Calu3 (cell line): ENCODE measurements at regions not wholly inside any gene's neighbourhood (a gene's known extent, or its start where the extent isn't known, plus 50 kb on each side); places are given as distances from the start of the nearest gene placed in this dataset.

Source experiments
- BruUV-seq: library from RNA; stranded (reverse); fragments of 400-500 nt; replicated peaks from 2 replicates; lab custom pipeline; 2021; lab: Mats Ljungman, UMichigan
- CTCF ChIA-PET: fragments of 300-600 bp; sonication (Branson Sonifier 250); formaldehyde crosslinking; loops from one replicate; lab custom pipeline; 2022; ENCODE audit warnings: antibody characterized with exemption; lab: Charles Lee
- DNase-seq: peaks from one replicate; pipeline ENCODE4 v3.0.0; 2022
- H3K27ac Mint-ChIP-seq: one replicate; pipeline ENCODE4 v1.8.0; 2022; ENCODE audit warnings: mixed read lengths; ENCODE audit not compliant: unreplicated experiment
- H3K27me3 Mint-ChIP-seq: one replicate; pipeline ENCODE4 v1.8.0; 2022; ENCODE audit warnings: mixed read lengths; ENCODE audit not compliant: unreplicated experiment
- H3K36me3 Mint-ChIP-seq: one replicate; pipeline ENCODE4 v1.8.0; 2022; ENCODE audit warnings: mild to moderate bottlenecking, moderate library complexity, mixed read lengths; ENCODE audit not compliant: insufficient read depth, unreplicated experiment
- H3K4me1 Mint-ChIP-seq: one replicate; pipeline ENCODE4 v1.8.0; 2022; ENCODE audit warnings: mild to moderate bottlenecking, low read depth, mixed read lengths; ENCODE audit not compliant: unreplicated experiment
- H3K4me3 Mint-ChIP-seq: one replicate; pipeline ENCODE4 v1.8.0; 2022; ENCODE audit warnings: mild to moderate bottlenecking, low read depth, moderate library complexity, mixed read lengths; ENCODE audit not compliant: unreplicated experiment
- H3K9me3 Mint-ChIP-seq: one replicate; pipeline ENCODE4 v1.8.0; 2022; ENCODE audit warnings: low read depth, mixed read lengths; ENCODE audit not compliant: unreplicated experiment
- intact Hi-C: fragments of 100-400 bp; cut with micrococcal nuclease; formaldehyde crosslinking; loops from one replicate; pipeline ENCODE4 v1.10.0; 2022; ENCODE audit not compliant: unreplicated experiment
- TF ChIP-seq, protein P1 (sequence below): fragments of 200-600 bp; IDR thresholded peaks from one replicate; pipeline ENCODE4 v1.8.0; 2022; ENCODE audit warnings: antibody characterized with exemption; ENCODE audit not compliant: unreplicated experiment

- no peaks in the 10 kb centered on the region for H3K36me3 Mint-ChIP-seq
- intact Hi-C loops: loop anchor here (5.0 kb wide), 1 partner anchor 172 kb away; no protein-coding TSS in a partner anchor
- peaks cover 9% of the 10 kb centered on the region for H3K27me3 Mint-ChIP-seq
- H3K9me3 Mint-ChIP-seq: peaks cover 2% of the 10 kb centered on the region
- TF ChIP-seq, protein P1, sequence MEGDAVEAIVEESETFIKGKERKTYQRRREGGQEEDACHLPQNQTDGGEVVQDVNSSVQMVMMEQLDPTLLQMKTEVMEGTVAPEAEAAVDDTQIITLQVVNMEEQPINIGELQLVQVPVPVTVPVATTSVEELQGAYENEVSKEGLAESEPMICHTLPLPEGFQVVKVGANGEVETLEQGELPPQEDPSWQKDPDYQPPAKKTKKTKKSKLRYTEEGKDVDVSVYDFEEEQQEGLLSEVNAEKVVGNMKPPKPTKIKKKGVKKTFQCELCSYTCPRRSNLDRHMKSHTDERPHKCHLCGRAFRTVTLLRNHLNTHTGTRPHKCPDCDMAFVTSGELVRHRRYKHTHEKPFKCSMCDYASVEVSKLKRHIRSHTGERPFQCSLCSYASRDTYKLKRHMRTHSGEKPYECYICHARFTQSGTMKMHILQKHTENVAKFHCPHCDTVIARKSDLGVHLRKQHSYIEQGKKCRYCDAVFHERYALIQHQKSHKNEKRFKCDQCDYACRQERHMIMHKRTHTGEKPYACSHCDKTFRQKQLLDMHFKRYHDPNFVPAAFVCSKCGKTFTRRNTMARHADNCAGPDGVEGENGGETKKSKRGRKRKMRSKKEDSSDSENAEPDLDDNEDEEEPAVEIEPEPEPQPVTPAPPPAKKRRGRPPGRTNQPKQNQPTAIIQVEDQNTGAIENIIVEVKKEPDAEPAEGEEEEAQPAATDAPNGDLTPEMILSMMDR: no peak
- no peak overlapping the region for H3K4me3 Mint-ChIP-seq
- DNase-seq: no peak
- no peaks in the 10 kb centered on the region for H3K4me1 Mint-ChIP-seq
- CTCF ChIA-PET: no interaction called here
- no peak overlapping the region for H3K27ac Mint-ChIP-seq
- no TSS peak for BruUV-seq
Observed at GRCh38 chr1:118249641-118250040, 64.6 kb upstream of the SPAG17 start.

GRCh38 chr1:118247593-118247992 lies 62.6 kb upstream of the SPAG17 start:
- Mint-ChIP-seq H3K27ac (no peak overlapping the region), H3K4me3 (no peak overlapping the region), H3K9me3 (peaks cover 9% of the 10 kb centered on the region), H3K27me3 (peaks cover 11% of the 10 kb centered on the region), H3K4me1 (no peaks in the 10 kb centered on the region), H3K36me3 (no peaks in the 10 kb centered on the region)
- TF ChIP-seq, protein P1: no peak
- CTCF ChIA-PET: interaction anchor here (0.5 kb wide), 1 partner anchor 72 kb away, joined by 3 read pairs; no protein-coding TSS in a partner anchor
- intact Hi-C loops: loop anchor here (5.0 kb wide), 1 partner anchor 170 kb away; no protein-coding TSS in a partner anchor
- no TSS peak for BruUV-seq
- no peak for DNase-seq

DNA sequence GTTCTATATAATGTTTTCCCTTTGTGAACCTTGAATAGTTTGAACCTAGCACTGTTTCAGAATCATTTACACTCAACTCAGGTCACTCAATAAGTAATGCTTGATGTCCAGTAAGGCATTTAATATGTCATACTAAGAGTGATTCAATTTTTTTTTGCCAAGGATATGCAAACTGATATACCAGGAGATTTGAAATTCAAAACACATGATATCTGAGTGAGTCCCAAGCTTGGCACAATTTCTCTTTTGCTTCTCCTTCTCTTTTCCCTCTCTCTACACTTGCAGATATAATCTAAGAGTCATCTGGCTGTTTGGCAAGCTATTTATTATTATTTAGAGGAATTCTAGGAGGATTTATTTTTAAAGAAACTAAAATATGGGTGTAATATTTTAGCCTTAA lies 61.6 kb upstream of the SPAG17 start:
- no TSS peak for BruUV-seq
- H3K27me3 Mint-ChIP-seq: peaks cover 11% of the 10 kb centered on the region
- no peak overlapping the region for H3K27ac Mint-ChIP-seq
- CTCF ChIA-PET: no interaction called here
- peaks cover 9% of the 10 kb centered on the region for H3K9me3 Mint-ChIP-seq
- no peaks in the 10 kb centered on the region for H3K4me1 Mint-ChIP-seq
- TF ChIP-seq, protein P1: no peak
- no peaks in the 10 kb centered on the region for H3K36me3 Mint-ChIP-seq
- DNase-seq: no peak
- intact Hi-C loops: loop anchor here (5.0 kb wide), 1 partner anchor 169 kb away; no protein-coding TSS in a partner anchor
- no peak overlapping the region for H3K4me3 Mint-ChIP-seq

- H3K4me3 Mint-ChIP-seq: no peak overlapping the region
- peaks cover 11% of the 10 kb centered on the region for H3K27me3 Mint-ChIP-seq
- TF ChIP-seq, protein P1: no peak
- no peak for DNase-seq
- H3K9me3 Mint-ChIP-seq: peaks cover 11% of the 10 kb centered on the region
- no peaks in the 10 kb centered on the region for H3K4me1 Mint-ChIP-seq
- H3K36me3 Mint-ChIP-seq: no peaks in the 10 kb centered on the region
- CTCF ChIA-PET: no interaction called here
- no TSS peak for BruUV-seq
- intact Hi-C loops: no loop called here
- H3K27ac Mint-ChIP-seq: no peak overlapping the region
Observed at GRCh38 chr1:118244194-118244593, 59.2 kb upstream of the SPAG17 start.
